T-cell (primary cell): ENCODE measurements at regions not wholly inside any gene's neighbourhood (a gene's known extent, or its start where the extent isn't known, plus 50 kb on each side); places are given as distances from the start of the nearest gene placed in this dataset.

Source experiments
- ATAC-seq, 4 experiments: fragments of 200-7000 bp in 3 of 4; fragments of 150-1000 bp in 1 of 4; cut with Tn5 transposase; replicated peaks in 1 of 4; 1 replicate in 3 of 4; 2 replicates in 1 of 4; pipeline ENCODE4 v1.10.0; 2021; ENCODE audit warnings: moderate library complexity in 3 of 4, mild to moderate bottlenecking in 2 of 4, moderate number of reproducible peaks in 1 of 4
- CTCF ChIA-PET, 2 donors: fragments of 300-600 bp; sonication (Branson Sonifier 250); formaldehyde crosslinking; loops; one replicate each; lab custom pipeline; 2022; ENCODE audit warnings: antibody characterized with exemption in 2 of 2; lab: Charles Lee
- POLR2A ChIA-PET, 2 donors: fragments of 300-600 bp; sonication (Branson Sonifier 250); formaldehyde crosslinking; loops; one replicate each; lab custom pipeline; 2022; ENCODE audit warnings: antibody characterized with exemption in 2 of 2; lab: Charles Lee
- DNase-seq, 35 experiments: peaks; one replicate each; pipeline versions ENCODE4 v3.0.0 to v3.0.0-alpha.2; 2013 to 2023
- H3K27ac ChIP-seq: one replicate; pipeline ENCODE4 v1.5.1; 2013; ENCODE audit warnings: low read length
- H3K27me3 ChIP-seq, 2 experiments: replicated peaks in 1 of 2; 1 replicate in 1 of 2; 2 replicates in 1 of 2; pipeline versions ENCODE4 v1.6.1 to v1.7.0; 2013; ENCODE audit warnings: low read length in 1 of 2, mixed read lengths in 1 of 2; ENCODE audit not compliant: control insufficient read depth in 2 of 2, insufficient read depth in 2 of 2; ENCODE audit errors: extremely low read depth in 1 of 2
- H3K36me3 ChIP-seq, 2 donors: 1 replicate in 1 of 2; 2 replicates in 1 of 2; pipeline versions ENCODE4 v1.6.1 to v1.7.0; 2013; ENCODE audit warnings: low read length in 1 of 2; ENCODE audit not compliant: control insufficient read depth in 2 of 2, insufficient read depth in 1 of 2; ENCODE audit errors: extremely low read depth in 1 of 2
- H3K4me1 ChIP-seq, 2 experiments: 1 replicate in 1 of 2; 2 replicates in 1 of 2; pipeline versions ENCODE4 v1.6.1 to v1.7.0; 2013; ENCODE audit warnings: low read length in 2 of 2, mixed read lengths in 1 of 2; ENCODE audit not compliant: insufficient read depth in 2 of 2, control insufficient read depth in 1 of 2; ENCODE audit errors: extremely low read depth in 1 of 2
- H3K4me3 ChIP-seq, 2 donors: 1 replicate in 1 of 2; 2 replicates in 1 of 2; pipeline versions ENCODE4 v1.5.1 to v1.7.0; 2013; ENCODE audit warnings: mild to moderate bottlenecking in 2 of 2, low read length in 1 of 2, moderate library complexity in 1 of 2; ENCODE audit not compliant: control insufficient read depth in 1 of 2; ENCODE audit errors: extremely low read depth in 1 of 2
- H3K9me3 ChIP-seq: 2 replicates; pipeline ENCODE4 v1.7.0; 2013
- H3K27ac Mint-ChIP-seq, 2 donors: one replicate each; pipeline ENCODE4 v1.8.0; 2020 to 2021; ENCODE audit warnings: mild to moderate bottlenecking in 2 of 2, mixed read lengths in 2 of 2
- H3K27me3 Mint-ChIP-seq, 2 donors: one replicate each; pipeline ENCODE4 v1.8.0; 2021 to 2022; ENCODE audit warnings: mixed read lengths in 2 of 2
- H3K36me3 Mint-ChIP-seq: one replicate; pipeline ENCODE4 v1.8.0; 2021; ENCODE audit warnings: mixed read lengths
- H3K4me1 Mint-ChIP-seq, 3 donors: one replicate each; pipeline ENCODE4 v1.8.0; 2020 to 2022; ENCODE audit warnings: mixed read lengths in 3 of 3, mild to moderate bottlenecking in 1 of 3
- H3K4me3 Mint-ChIP-seq, 3 donors: one replicate each; pipeline ENCODE4 v1.8.0; 2020 to 2022; ENCODE audit warnings: mild to moderate bottlenecking in 3 of 3, mixed read lengths in 3 of 3, moderate library complexity in 3 of 3
- H3K9me3 Mint-ChIP-seq, 3 donors: one replicate each; pipeline ENCODE4 v1.8.0; 2020 to 2022; ENCODE audit warnings: mixed read lengths in 3 of 3
- WGBS: methylation state at CpG from one replicate; pipeline ENCODE4 v1.1.5; 2013; ENCODE audit warnings: missing lambda C conversion rate; ENCODE audit not compliant: insufficient coverage; 5-methylcytosine and 5-hydroxymethylcytosine counted together

DNA sequence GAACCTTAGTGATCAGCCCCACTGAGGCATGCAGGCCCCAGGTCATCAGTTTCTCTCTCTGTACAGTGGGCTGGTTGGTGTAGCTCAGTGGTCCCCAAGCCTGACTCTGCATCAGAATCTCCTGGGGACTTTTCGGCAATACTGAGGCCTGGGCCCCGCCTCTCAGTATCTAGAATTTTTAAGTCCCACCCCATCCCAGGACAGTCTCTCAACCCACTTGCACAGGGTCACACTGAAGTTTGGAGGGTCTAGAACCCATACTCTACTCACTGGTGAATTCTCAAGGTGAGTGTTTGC lies 216.4 kb downstream of the MATN1 start:
- Histone ChIP-seq H3K27ac (no peak overlapping the region), H3K4me1 (no peaks in the 10 kb centered on the region), H3K4me3 (no peak overlapping the region), H3K9me3 (no peaks in the 10 kb centered on the region), H3K36me3 (no peaks in the 10 kb centered on the region), H3K27me3 (peaks cover 0 to 32% of the 10 kb centered on the region in 2 experiments)
- Mint-ChIP-seq H3K36me3 (no peaks in the 10 kb centered on the region), H3K27me3 (peaks cover 8 to 22% of the 10 kb centered on the region in 2 donors), H3K9me3 (peaks cover 2 to 8% (median 8%) of the 10 kb centered on the region in 3 donors), H3K4me1 (no peaks in the 10 kb centered on the region), H3K27ac (no peak overlapping the region), H3K4me3 (no peak overlapping the region)
- ChIA-PET POLR2A (no interaction called here), CTCF (no interaction called here)
- DNase-seq (no peak), ATAC-seq (no peak)
- WGBS, result no CpG with 5 or more reads among the region's 2 CpGs

GRCh38 chr1:30506291-30507015 lies 216.9 kb downstream of the MATN1 start:
- Mint-ChIP-seq H3K4me3 (no peak overlapping the region), H3K27ac (no peak overlapping the region), H3K27me3 (peaks cover 7 to 18% of the 10 kb centered on the region in 2 donors), H3K36me3 (no peaks in the 10 kb centered on the region), H3K9me3 (peaks cover 6 to 13% (median 10%) of the 10 kb centered on the region in 3 donors), H3K4me1 (no peaks in the 10 kb centered on the region)
- ChIA-PET POLR2A (no interaction called here), CTCF (no interaction called here)
- H3K27ac ChIP-seq, result no peak overlapping the region
- peaks cover 0 to 32% of the 10 kb centered on the region in 2 experiments for H3K27me3 ChIP-seq
- DNase-seq (no peak), ATAC-seq (no peak)
- 54% methylated on average over 9 of the region's 10 CpGs for WGBS
- no peak overlapping the region for H3K4me3 ChIP-seq
- no peaks in the 10 kb centered on the region for H3K4me1 ChIP-seq
- H3K9me3 ChIP-seq, result no peaks in the 10 kb centered on the region
- H3K36me3 ChIP-seq, result no peaks in the 10 kb centered on the region

- POLR2A ChIA-PET, result no interaction called here
- peaks cover 7 to 17% of the 10 kb centered on the region in 2 donors for H3K27me3 Mint-ChIP-seq
- Histone ChIP-seq H3K27me3 (peaks cover 0 to 32% of the 10 kb centered on the region in 2 experiments), H3K4me3 (no peak overlapping the region), H3K9me3 (no peaks in the 10 kb centered on the region), H3K4me1 (no peaks in the 10 kb centered on the region), H3K27ac (no peak overlapping the region), H3K36me3 (no peaks in the 10 kb centered on the region)
- H3K9me3 Mint-ChIP-seq, result peaks cover 11 to 17% (median 16%) of the 10 kb centered on the region in 3 donors
- H3K36me3 Mint-ChIP-seq, result no peaks in the 10 kb centered on the region
- no peak overlapping the region for H3K27ac Mint-ChIP-seq
- 86% methylated on average over 4 of the region's 7 CpGs for WGBS
- ATAC-seq, result no peak
- H3K4me1 Mint-ChIP-seq, result no peaks in the 10 kb centered on the region
- CTCF ChIA-PET, result no interaction called here
- H3K4me3 Mint-ChIP-seq, result no peak overlapping the region
- no peak for DNase-seq
Measured at GRCh38 chr1:30505853-30506252, 217.5 kb downstream of the MATN1 start.

- Histone ChIP-seq H3K9me3 (no peaks in the 10 kb centered on the region), H3K4me3 (no peak overlapping the region), H3K36me3 (no peaks in the 10 kb centered on the region), H3K4me1 (no peaks in the 10 kb centered on the region), H3K27me3 (peaks cover 0 to 16% of the 10 kb centered on the region in 2 experiments), H3K27ac (no peak overlapping the region)
- 68% methylated on average over 6 of the region's 6 CpGs for WGBS
- Mint-ChIP-seq H3K4me1 (no peaks in the 10 kb centered on the region), H3K27ac (no peak overlapping the region), H3K9me3 (peaks cover 9 to 11% (median 10%) of the 10 kb centered on the region in 3 donors), H3K36me3 (no peaks in the 10 kb centered on the region), H3K4me3 (no peak overlapping the region), H3K27me3 (peaks cover 3 to 7% of the 10 kb centered on the region in 2 donors)
- ChIA-PET CTCF (no interaction called here), POLR2A (no interaction called here)
- DNase-seq (no peak), ATAC-seq (no peak)
Measured at GRCh38 chr1:30492451-30492850, 230.9 kb downstream of the MATN1 start.

- Histone ChIP-seq H3K27me3 (peaks cover 0 to 16% of the 10 kb centered on the region in 2 experiments), H3K4me1 (no peaks in the 10 kb centered on the region), H3K27ac (no peak overlapping the region), H3K9me3 (no peaks in the 10 kb centered on the region), H3K4me3 (no peak overlapping the region), H3K36me3 (no peaks in the 10 kb centered on the region)
- Mint-ChIP-seq H3K36me3 (no peaks in the 10 kb centered on the region), H3K4me1 (no peaks in the 10 kb centered on the region), H3K4me3 (no peak overlapping the region), H3K27me3 (peaks cover 3 to 7% of the 10 kb centered on the region in 2 donors), H3K27ac (no peak overlapping the region), H3K9me3 (peaks cover 9 to 11% (median 10%) of the 10 kb centered on the region in 3 donors)
- WGBS, result 61% methylated on average over 2 of the region's 4 CpGs
- DNase-seq (no peak), ATAC-seq (no peak)
- POLR2A ChIA-PET, result no interaction called here
- CTCF ChIA-PET, result no interaction called here
Measured at GRCh38 chr1:30491831-30492230, 231.6 kb downstream of the MATN1 start.

DNA sequence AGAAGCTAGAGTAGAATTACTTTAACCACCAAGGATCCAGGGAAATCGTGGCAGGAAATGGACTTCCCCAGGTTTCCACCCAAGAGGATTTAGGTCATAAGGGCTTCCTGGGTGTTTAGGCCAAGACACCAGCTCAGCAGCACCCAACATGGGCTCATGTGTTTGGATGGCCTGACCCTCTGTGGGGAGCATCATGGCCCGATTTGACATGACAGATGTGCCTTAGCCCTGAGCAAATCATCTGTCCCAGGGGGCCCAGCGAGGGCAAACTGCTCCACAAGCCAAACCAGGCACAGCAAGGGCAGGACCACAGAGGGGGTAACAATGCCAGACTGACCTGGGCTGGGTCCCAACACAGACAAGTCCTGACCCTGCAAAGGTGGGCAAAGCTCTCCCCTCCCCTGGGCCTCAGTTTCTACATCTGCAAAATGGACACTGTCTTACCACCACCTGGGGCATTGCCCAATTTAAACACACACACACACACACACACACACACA lies 232.8 kb downstream of the MATN1 start:
- ATAC-seq, result no peak
- peaks cover 0 to 21% of the 10 kb centered on the region in 2 experiments for H3K27me3 ChIP-seq
- CTCF ChIA-PET, result no interaction called here
- WGBS, result 42% methylated on average over 3 of the region's 3 CpGs
- Mint-ChIP-seq H3K4me3 (no peak overlapping the region), H3K36me3 (no peaks in the 10 kb centered on the region), H3K4me1 (no peaks in the 10 kb centered on the region), H3K27me3 (peaks cover 5 to 8% of the 10 kb centered on the region in 2 donors), H3K27ac (no peak overlapping the region), H3K9me3 (peaks cover 5 to 8% (median 6%) of the 10 kb centered on the region in 3 donors)
- no peak overlapping the region for H3K4me3 ChIP-seq
- no peaks in the 10 kb centered on the region for H3K4me1 ChIP-seq
- no peak overlapping the region for H3K27ac ChIP-seq
- DNase-seq, result no peak
- no peaks in the 10 kb centered on the region for H3K36me3 ChIP-seq
- POLR2A ChIA-PET, result interaction anchor here in 1 of 2 donors (0.6 kb wide), 1 partner anchor 12 kb away, joined by 3 read pairs; no protein-coding TSS in a partner anchor
- no peaks in the 10 kb centered on the region for H3K9me3 ChIP-seq
